Ecto neural progenitor cell (in vitro differentiated cells): ENCODE measurements at regions not wholly inside any gene's neighbourhood (a gene's known extent, or its start where the extent isn't known, plus 50 kb on each side); places are given as distances from the start of the nearest gene placed in this dataset.
"Not testable (repeated sequence)": the region's sequence is repeated elsewhere in the genome, so short reads cannot be mapped to it uniquely, and the experiment has no call there.

Experiments
- DNase-seq: peaks from one replicate; pipeline ENCODE4 v3.0.0-alpha.2; 2018; ENCODE audit warnings: low spot score

GRCh38 chr4:45482346-45482745, 641.5 kb downstream of the GABRG1 start:
- DNase-seq: no peak

- no peak for DNase-seq
These were observed 646.5 kb downstream of the GABRG1 start for GRCh38 chr4:45477311-45477733.

GRCh38 chr4:45475548-45475947, 648.3 kb downstream of the GABRG1 start:
- no peak for DNase-seq

GRCh38 chr4:45472490-45472889, 651.4 kb downstream of the GABRG1 start:
- no peak for DNase-seq

- no peak for DNase-seq
These were observed 652.5 kb downstream of the GABRG1 start for GRCh38 chr4:45471335-45471734.

- DNase-seq: no peak
These were observed 656.7 kb downstream of the GABRG1 start for GRCh38 chr4:45467157-45467556.

- DNase-seq: not testable (repeated sequence)
These were observed 663.7 kb downstream of the GABRG1 start for GRCh38 chr4:45460157-45460556.

- DNase-seq: no peak
These were observed 668.6 kb downstream of the GABRG1 start for GRCh38 chr4:45455217-45455616.

- no peak for DNase-seq
These were observed 670.5 kb downstream of the GABRG1 start for GRCh38 chr4:45453258-45453853.

GRCh38 chr4:45442466-45442865, 681.4 kb downstream of the GABRG1 start:
- DNase-seq: no peak

- DNase-seq: no peak
These were observed 685.8 kb downstream of the GABRG1 start for GRCh38 chr4:45438047-45438446.

- DNase-seq: no peak
These were observed 686.5 kb downstream of the GABRG1 start for GRCh38 chr4:45437381-45437780.

GRCh38 chr4:45425135-45425534, 698.7 kb downstream of the GABRG1 start:
- no peak for DNase-seq

- DNase-seq: no peak
These were observed 697.5 kb upstream of the GNPDA2 start for GRCh38 chr4:45423896-45424295.

- DNase-seq: not testable (repeated sequence)
These were observed 693.8 kb upstream of the GNPDA2 start for GRCh38 chr4:45420091-45420674.

- DNase-seq: no peak
These were observed 684.4 kb upstream of the GNPDA2 start for GRCh38 chr4:45410701-45411210.

- DNase-seq: no peak
These were observed 683.2 kb upstream of the GNPDA2 start for GRCh38 chr4:45409536-45409935.

GRCh38 chr4:45408996-45409395, 682.6 kb upstream of the GNPDA2 start:
- no peak for DNase-seq

GRCh38 chr4:45399116-45399515, 672.8 kb upstream of the GNPDA2 start:
- DNase-seq: no peak

GRCh38 chr4:45385306-45385705, 659.0 kb upstream of the GNPDA2 start:
- DNase-seq: no peak

GRCh38 chr4:45370408-45370807, 644.1 kb upstream of the GNPDA2 start:
- no peak for DNase-seq

GRCh38 chr4:45368832-45369231, 642.5 kb upstream of the GNPDA2 start:
- DNase-seq: no peak

- no peak for DNase-seq
These were observed 637.6 kb upstream of the GNPDA2 start for GRCh38 chr4:45363931-45364330.
